CD14-positive monocyte (primary cell): ENCODE measurements at regions not wholly inside any gene's neighbourhood (a gene's known extent, or its start where the extent isn't known, plus 50 kb on each side); places are given as distances from the start of the nearest gene placed in this dataset.
A peak's percentile ranks its signal among the peaks of the same experiment; 100 is the strongest.

Source experiments
- DNase-seq, 3 donors: peaks; one replicate each; pipeline ENCODE4 v3.0.0-alpha.2; 2011 to 2022
- H2AFZ ChIP-seq: 2 replicates; pipeline ENCODE4 v1.6.0; 2012; ENCODE audit warnings: mild to moderate bottlenecking, low read depth, low read length, inconsistent platforms; ENCODE audit not compliant: insufficient read depth, poor library complexity, severe bottlenecking
- H3K27ac ChIP-seq, 2 donors: 1 replicate in 1 of 2; 2 replicates in 1 of 2; pipeline ENCODE4 v1.5.1; 2012 to 2013; ENCODE audit warnings: low read length in 2 of 2, control low read depth in 1 of 2, inconsistent platforms in 1 of 2, low read depth in 1 of 2, mild to moderate bottlenecking in 1 of 2
- H3K27me3 ChIP-seq, 2 donors: one replicate each; pipeline versions ENCODE4 v1.6.0 to v1.6.1; 2011 to 2013; ENCODE audit warnings: low read length in 2 of 2; ENCODE audit not compliant: control insufficient read depth in 2 of 2, insufficient read depth in 2 of 2
- H3K36me3 ChIP-seq, 2 donors: replicated peaks in 1 of 2; 1 replicate in 1 of 2; 2 replicates in 1 of 2; pipeline versions ENCODE4 v1.5.1 to v1.6.1; 2012 to 2013; ENCODE audit warnings: low read length in 2 of 2, control low read depth in 1 of 2, inconsistent platforms in 1 of 2, mild to moderate bottlenecking in 1 of 2; ENCODE audit not compliant: insufficient read depth in 2 of 2, control insufficient read depth in 1 of 2
- H3K4me1 ChIP-seq, 2 donors: 1 replicate in 1 of 2; 2 replicates in 1 of 2; pipeline versions ENCODE4 v1.5.1 to v1.6.1; 2012 to 2013; ENCODE audit warnings: low read length in 2 of 2, control low read depth in 1 of 2, inconsistent platforms in 1 of 2, mild to moderate bottlenecking in 1 of 2, moderate library complexity in 1 of 2; ENCODE audit not compliant: insufficient read depth in 2 of 2, control insufficient read depth in 1 of 2
- H3K4me2 ChIP-seq: replicated peaks from 2 replicates; pipeline ENCODE3; 2012; ENCODE audit warnings: low read length, moderate library complexity, mild to moderate bottlenecking; ENCODE audit not compliant: poor library complexity, severe bottlenecking; ENCODE audit errors: extremely low read depth
- H3K4me3 ChIP-seq, 3 experiments: fragments of 200-600 bp in 1 of 3; sonication (generic) in 1 of 3; replicated peaks in 1 of 3; 1 replicate in 2 of 3; 2 replicates in 1 of 3; pipeline ENCODE4 v1.5.1; 2011 to 2013; ENCODE audit warnings: low read length in 3 of 3, mild to moderate bottlenecking in 3 of 3, control low read depth in 2 of 3, low read depth in 2 of 3, inconsistent platforms in 1 of 3, moderate library complexity in 1 of 3
- H3K79me2 ChIP-seq: 2 replicates; pipeline ENCODE4 v1.6.0; 2012; ENCODE audit warnings: mild to moderate bottlenecking, control low read depth, inconsistent platforms, low read length, moderate library complexity; ENCODE audit not compliant: insufficient read depth
- H3K9ac ChIP-seq: 2 replicates; pipeline ENCODE4 v1.6.0; 2017; ENCODE audit warnings: low read length, mild to moderate bottlenecking; ENCODE audit not compliant: insufficient read depth, poor library complexity, severe bottlenecking
- H3K9me3 ChIP-seq, 2 donors: replicated peaks in 1 of 2; 1 replicate in 1 of 2; 2 replicates in 1 of 2; pipeline versions ENCODE4 v1.5.1 to v1.6.1; 2012 to 2013; ENCODE audit warnings: low read length in 2 of 2, control low read depth in 1 of 2; ENCODE audit not compliant: control insufficient read depth in 1 of 2, insufficient read depth in 1 of 2
- H4K20me1 ChIP-seq: 2 replicates; pipeline ENCODE4 v1.6.0; 2012; ENCODE audit warnings: mild to moderate bottlenecking, low read length, control low read depth, moderate library complexity; ENCODE audit not compliant: insufficient read depth
- H3K27ac Mint-ChIP-seq, 7 donors: one replicate each; pipeline ENCODE4 v1.8.0; 2020; ENCODE audit warnings: mild to moderate bottlenecking in 7 of 7, mixed read lengths in 7 of 7, moderate library complexity in 6 of 7, inconsistent platforms in 2 of 7
- H3K27me3 Mint-ChIP-seq, 3 donors: one replicate each; pipeline ENCODE4 v1.8.0; 2021 to 2022; ENCODE audit warnings: low read depth in 3 of 3, mild to moderate bottlenecking in 3 of 3, mixed read lengths in 3 of 3, moderate library complexity in 3 of 3, inconsistent platforms in 1 of 3
- H3K36me3 Mint-ChIP-seq, 2 donors: one replicate each; pipeline ENCODE4 v1.8.0; 2020; ENCODE audit warnings: mixed read lengths in 2 of 2, inconsistent platforms in 1 of 2, mild to moderate bottlenecking in 1 of 2
- H3K4me1 Mint-ChIP-seq: one replicate; pipeline ENCODE4 v1.8.0; 2020; ENCODE audit warnings: mild to moderate bottlenecking, mixed read lengths
- H3K4me3 Mint-ChIP-seq, 2 donors: one replicate each; pipeline ENCODE4 v1.8.0; 2020; ENCODE audit warnings: mild to moderate bottlenecking in 2 of 2, mixed read lengths in 2 of 2, moderate library complexity in 1 of 2
- H3K9me3 Mint-ChIP-seq, 7 donors: one replicate each; pipeline ENCODE4 v1.8.0; 2020 to 2022; ENCODE audit warnings: mixed read lengths in 7 of 7, mild to moderate bottlenecking in 6 of 7, moderate library complexity in 6 of 7, inconsistent platforms in 2 of 7
- CTCF ChIP-seq: fragments of 200-600 bp; IDR thresholded peaks from one replicate; pipeline ENCODE4 v1.8.0; 2022; ENCODE audit warnings: antibody characterized with exemption, mild to moderate bottlenecking
- WGBS: methylation state at CpG from one replicate; pipeline ENCODE4 v1.1.5; 2013; ENCODE audit warnings: missing lambda C conversion rate; ENCODE audit not compliant: insufficient coverage; 5-methylcytosine and 5-hydroxymethylcytosine counted together
- intact Hi-C, 2 donors: fragments of 100-400 bp; cut with micrococcal nuclease; formaldehyde crosslinking; loops; one replicate each; pipeline versions ENCODE4 v1.15.0 to v1.15.1; 2023

GRCh38 chr3:13217736-13218540 lies 144.7 kb upstream of the IQSEC1 start:
- Histone ChIP-seq H3K36me3 (no peaks in the 10 kb centered on the region), H4K20me1 (no peaks in the 10 kb centered on the region), H3K4me2 (no peak overlapping the region), H3K27me3 (no peaks in the 10 kb centered on the region), H3K9me3 (no peaks in the 10 kb centered on the region), H2AFZ (no peak overlapping the region), H3K9ac (no peak overlapping the region), H3K27ac (no peak overlapping the region), H3K79me2 (no peaks in the 10 kb centered on the region), H3K4me3 (no peak overlapping the region), H3K4me1 (no peaks in the 10 kb centered on the region)
- intact Hi-C loops = no loop called here
- H3K4me1 Mint-ChIP-seq = no peaks in the 10 kb centered on the region
- H3K27ac Mint-ChIP-seq = no peak overlapping the region
- TF ChIP-seq CTCF = no peak
- H3K27me3 Mint-ChIP-seq = peaks cover 0 to 1% (median 0%) of the 10 kb centered on the region in 3 donors
- H3K36me3 Mint-ChIP-seq = no peaks in the 10 kb centered on the region
- peaks cover 0 to 1% (median 0%) of the 10 kb centered on the region in 7 donors for H3K9me3 Mint-ChIP-seq
- DNase-seq = no peak
- no peak overlapping the region for H3K4me3 Mint-ChIP-seq
- 92% methylated on average over 5 of the region's 9 CpGs for WGBS

DNA sequence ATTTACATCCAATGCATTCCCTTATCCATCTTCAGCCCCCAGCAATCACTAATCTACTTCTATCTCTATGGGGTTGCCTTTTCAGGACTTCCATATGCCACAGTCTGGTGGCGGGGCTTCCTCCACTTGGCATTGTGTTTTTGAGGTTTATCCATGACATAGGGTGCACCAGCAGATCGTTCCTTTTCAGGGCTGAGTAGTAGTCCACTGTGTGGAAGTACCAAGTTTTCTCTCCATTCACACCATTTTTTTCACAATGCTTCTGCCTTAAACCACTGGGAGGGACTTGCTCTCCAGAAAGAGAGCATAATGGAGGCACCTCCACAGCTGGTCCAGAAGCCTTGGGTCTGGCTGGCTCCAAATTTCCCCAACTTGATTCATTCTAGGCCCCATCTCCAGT lies 144.0 kb upstream of the IQSEC1 start:
- Histone ChIP-seq H3K79me2 (no peaks in the 10 kb centered on the region), H3K4me2 (no peak overlapping the region)

More for the DNA sequence above, 144.0 kb upstream of the IQSEC1 start:
- H3K4me1 Mint-ChIP-seq = no peaks in the 10 kb centered on the region
- no CpG with 5 or more reads among the region's 2 CpGs for WGBS
- no peak overlapping the region for H3K4me3 Mint-ChIP-seq
- Histone ChIP-seq H2AFZ (no peak overlapping the region), H3K4me1 (no peaks in the 10 kb centered on the region), H3K27ac (no peak overlapping the region), H3K36me3 (no peaks in the 10 kb centered on the region), H3K4me3 (no peak overlapping the region), H3K9ac (no peak overlapping the region), H3K27me3 (no peaks in the 10 kb centered on the region), H4K20me1 (no peaks in the 10 kb centered on the region), H3K9me3 (no peaks in the 10 kb centered on the region)
- H3K27me3 Mint-ChIP-seq = no peaks in the 10 kb centered on the region
- no peak for DNase-seq
- H3K27ac Mint-ChIP-seq = peak overlapping the region in 1 of 7 donors; percentile 38
- no peak for TF ChIP-seq CTCF
- peaks cover 0 to 1% (median 0%) of the 10 kb centered on the region in 7 donors for H3K9me3 Mint-ChIP-seq
- intact Hi-C loops = no loop called here
- no peaks in the 10 kb centered on the region for H3K36me3 Mint-ChIP-seq
